Vagina (tissue), 2 donors: ENCODE measurements at regions not wholly inside any gene's neighbourhood (a gene's known extent, or its start where the extent isn't known, plus 50 kb on each side); places are given as distances from the start of the nearest gene placed in this dataset.
"Not testable (repeated sequence)": the region's sequence is repeated elsewhere in the genome, so short reads cannot be mapped to it uniquely, and the experiment has no call there.

ENCODE experiments used
- DNase-seq, 2 donors: peaks; one replicate each; pipeline ENCODE4 v3.0.0-alpha.2; 2017; ENCODE audit errors: extremely low spot score in 2 of 2
- H3K27ac ChIP-seq: fragments of 200-600 bp; sonication (generic); one replicate; pipeline ENCODE4 v1.5.1; 2019
- H3K27me3 ChIP-seq: fragments of 200-600 bp; sonication (generic); one replicate; pipeline ENCODE4 v1.5.1; 2019
- H3K36me3 ChIP-seq, 2 donors: fragments of 200-600 bp; sonication (generic); one replicate each; pipeline ENCODE4 v1.5.1; 2017 to 2019
- H3K4me1 ChIP-seq: fragments of 200-600 bp; sonication (generic); one replicate; pipeline ENCODE4 v1.5.1; 2019
- H3K4me3 ChIP-seq, 2 donors: fragments of 200-600 bp; sonication (generic); 1 replicate in 1 of 2; 2 replicates in 1 of 2; pipeline ENCODE4 v1.5.1; 2016 to 2019
- H3K9me3 ChIP-seq: fragments of 200-600 bp; sonication (generic); one replicate; pipeline ENCODE4 v1.5.1; 2019
- POLR2A ChIP-seq, 2 donors: fragments of 450-650 bp; IDR thresholded peaks; one replicate each; pipeline ENCODE4 v1.6.1; 2017; ENCODE audit warnings: antibody characterized with exemption in 2 of 2, mild to moderate bottlenecking in 2 of 2, moderate library complexity in 2 of 2
- POLR2AphosphoS5 ChIP-seq, 2 donors: sonication (generic); formaldehyde crosslinking; IDR thresholded peaks; one replicate each; pipeline ENCODE4 v1.9.0; 2017; ENCODE audit warnings: antibody characterized with exemption in 2 of 2, mild to moderate bottlenecking in 2 of 2, low read depth in 1 of 2; ENCODE audit not compliant: insufficient read depth in 1 of 2
- intact Hi-C: fragments of 100-400 bp; cut with DNase I; formaldehyde crosslinking; loops from one replicate; pipeline ENCODE4 v1.15.1; 2023

DNA sequence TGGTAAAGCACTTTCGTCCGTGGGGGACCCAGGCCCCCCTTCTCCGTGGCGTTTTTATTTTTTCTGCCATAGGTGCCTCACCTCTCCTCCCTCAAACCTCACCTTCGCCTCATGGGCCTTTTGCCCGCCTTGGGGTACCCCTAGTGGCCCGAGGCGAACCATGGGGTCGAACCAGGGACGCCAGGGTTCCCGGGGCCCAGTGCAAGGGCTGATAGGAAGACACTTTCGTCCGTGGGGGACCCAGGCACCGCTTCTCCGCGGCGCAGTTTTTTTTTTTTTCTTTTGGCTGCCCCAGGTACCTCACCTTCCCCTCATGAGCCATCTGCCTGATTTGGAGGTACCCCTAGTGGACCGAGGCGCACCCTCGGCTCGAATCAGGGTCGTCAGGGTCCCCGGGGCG lies 527.8 kb downstream of the FOXD4L4 start:
- H3K27me3 ChIP-seq, intact Hi-C loops, H3K9me3 ChIP-seq, H3K4me3 ChIP-seq, H3K36me3 ChIP-seq, H3K27ac ChIP-seq, H3K4me1 ChIP-seq: not testable (repeated sequence)
- DNase-seq, result peak in 1 of 2 donors; percentile 2

DNA sequence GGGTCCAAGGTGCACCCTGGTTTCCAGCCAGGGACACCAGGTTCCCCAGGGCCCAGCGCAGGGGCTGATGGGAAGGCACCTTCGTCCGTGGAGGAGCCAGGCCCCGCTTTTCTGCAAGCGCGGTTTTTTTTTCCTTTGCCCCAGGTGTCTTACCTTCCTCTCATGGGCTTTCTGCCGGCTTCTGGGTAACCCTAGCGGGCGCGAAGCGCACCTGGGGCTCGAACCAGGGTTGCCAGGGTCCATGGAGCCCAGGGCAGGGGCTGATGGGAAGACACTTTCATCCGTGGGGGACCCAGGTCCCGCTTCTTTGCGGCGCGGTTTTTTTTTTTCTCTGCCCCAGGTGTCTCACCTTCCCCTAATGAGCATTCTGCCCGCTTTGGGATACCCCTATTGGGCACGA lies 529.3 kb downstream of the FOXD4L4 start:
- H3K4me3 ChIP-seq, H3K9me3 ChIP-seq, H3K27ac ChIP-seq, H3K4me1 ChIP-seq, H3K27me3 ChIP-seq, H3K36me3 ChIP-seq, intact Hi-C loops: not testable (repeated sequence)
- peak; percentile 1 to 27 for DNase-seq

- H3K4me3 ChIP-seq, H3K36me3 ChIP-seq, H3K9me3 ChIP-seq, H3K27me3 ChIP-seq, intact Hi-C loops, H3K4me1 ChIP-seq, H3K27ac ChIP-seq: not testable (repeated sequence)
- peak in 1 of 2 donors; percentile 3 for DNase-seq
Observed at GRCh38 chr9:66266856-66267430, 530.0 kb downstream of the FOXD4L4 start.

- H3K9me3 ChIP-seq, H3K27me3 ChIP-seq, DNase-seq, H3K36me3 ChIP-seq, H3K4me3 ChIP-seq, intact Hi-C loops, H3K27ac ChIP-seq, H3K4me1 ChIP-seq: not testable (repeated sequence)
Observed at GRCh38 chr9:66267684-66268083, 530.7 kb downstream of the FOXD4L4 start.

- H3K9me3 ChIP-seq, H3K36me3 ChIP-seq, intact Hi-C loops, H3K4me3 ChIP-seq, H3K27ac ChIP-seq, DNase-seq, H3K27me3 ChIP-seq, H3K4me1 ChIP-seq: not testable (repeated sequence)
Observed at GRCh38 chr9:66269024-66269423, 532.1 kb downstream of the FOXD4L4 start.

DNA sequence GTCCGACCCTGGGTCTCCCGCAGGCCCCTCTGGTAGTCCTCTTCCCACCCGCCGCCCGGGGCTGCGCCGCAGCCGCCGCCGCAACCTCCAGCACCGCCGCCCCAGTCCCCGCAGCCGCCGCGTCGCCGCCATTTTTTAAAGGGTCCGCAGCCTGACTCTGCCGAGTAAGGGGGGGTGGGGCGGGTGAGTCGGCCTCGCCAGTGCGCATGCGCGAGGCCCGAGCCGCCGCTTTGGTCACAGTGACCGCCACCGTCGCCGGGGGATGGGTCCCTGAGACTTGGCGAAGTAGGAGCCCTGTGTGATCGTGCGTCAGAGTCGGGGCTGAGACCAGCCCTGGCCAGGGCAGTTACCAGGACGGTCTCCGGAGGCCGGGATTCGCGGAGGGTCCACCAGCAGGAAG lies 532.8 kb downstream of the FOXD4L4 start:
- TF ChIP-seq POLR2AphosphoS5 (IDR thresholded peaks at IDR 0.05; ENCODE audit: insufficient read depth in 1 of 2, low read depth in 1 of 2) (peak in 1 of 2 donors; percentile 76), POLR2A (IDR thresholded peaks at IDR 0.05) (peak in 1 of 2 donors; percentile 54)
- H3K27ac ChIP-seq, result peak overlapping the region; percentile 78
- DNase-seq, result not testable (repeated sequence)

GRCh38 chr9:66278809-66279208 lies 541.9 kb downstream of the FOXD4L4 start:
- H3K27me3 ChIP-seq, H3K4me1 ChIP-seq, H3K27ac ChIP-seq, intact Hi-C loops, H3K9me3 ChIP-seq, H3K36me3 ChIP-seq, DNase-seq, H3K4me3 ChIP-seq: not testable (repeated sequence)

More for the DNA sequence above, 532.8 kb downstream of the FOXD4L4 start:
- H3K27me3 ChIP-seq, H3K9me3 ChIP-seq, H3K4me1 ChIP-seq, H3K36me3 ChIP-seq, intact Hi-C loops: not testable (repeated sequence)
- peak overlapping the region; percentile 55 to 60 for H3K4me3 ChIP-seq
